Activated CD4-positive, alpha-beta memory T cell treated with anti-CD3 and anti-CD28 coated beads for 36 hours (primary cell): ENCODE measurements at regions not wholly inside any gene's neighbourhood (a gene's known extent, or its start where the extent isn't known, plus 50 kb on each side); places are given as distances from the start of the nearest gene placed in this dataset.

Experiments
- CTCF ChIA-PET: fragments of 350-600 bp; sonication (Branson Sonifier 250); formaldehyde crosslinking; loops from one replicate; lab custom pipeline; 2021; ENCODE audit warnings: antibody characterized with exemption, inconsistent platforms; lab: Charles Lee
- POLR2A ChIA-PET: fragments of 350-600 bp; sonication (Branson Sonifier 250); formaldehyde crosslinking; loops from one replicate; lab custom pipeline; 2021; ENCODE audit warnings: antibody characterized with exemption; lab: Charles Lee
- DNase-seq: peaks from one replicate; pipeline ENCODE4 v3.0.0-alpha.2; 2020
- H3K27ac Mint-ChIP-seq: one replicate; pipeline ENCODE4 v1.8.0; 2021; ENCODE audit warnings: mixed read lengths
- H3K27me3 Mint-ChIP-seq: one replicate; pipeline ENCODE4 v1.8.0; 2021; ENCODE audit warnings: mixed read lengths
- H3K36me3 Mint-ChIP-seq: one replicate; pipeline ENCODE4 v1.8.0; 2021; ENCODE audit warnings: mixed read lengths
- H3K4me1 Mint-ChIP-seq: one replicate; pipeline ENCODE4 v1.8.0; 2021; ENCODE audit warnings: low read depth, mixed read lengths
- H3K4me3 Mint-ChIP-seq: one replicate; pipeline ENCODE4 v1.8.0; 2021; ENCODE audit warnings: mild to moderate bottlenecking, mixed read lengths
- H3K9me3 Mint-ChIP-seq: one replicate; pipeline ENCODE4 v1.8.0; 2021; ENCODE audit warnings: mixed read lengths
- intact Hi-C: fragments of 100-400 bp; cut with micrococcal nuclease; formaldehyde crosslinking; loops from one replicate; pipeline ENCODE4 v1.15.1; 2023

GRCh38 chr12:113697651-113698509 is 226.2 kb upstream of the LHX5 start:
- ChIA-PET CTCF (no interaction called here), POLR2A (no interaction called here)
- H3K36me3 Mint-ChIP-seq, result no peaks in the 10 kb centered on the region
- H3K4me1 Mint-ChIP-seq, result no peaks in the 10 kb centered on the region
- no peaks in the 10 kb centered on the region for H3K27me3 Mint-ChIP-seq
- H3K4me3 Mint-ChIP-seq, result no peak overlapping the region
- H3K27ac Mint-ChIP-seq, result no peak overlapping the region
- no peaks in the 10 kb centered on the region for H3K9me3 Mint-ChIP-seq
- intact Hi-C loops, result no loop called here
- DNase-seq, result no peak

DNA sequence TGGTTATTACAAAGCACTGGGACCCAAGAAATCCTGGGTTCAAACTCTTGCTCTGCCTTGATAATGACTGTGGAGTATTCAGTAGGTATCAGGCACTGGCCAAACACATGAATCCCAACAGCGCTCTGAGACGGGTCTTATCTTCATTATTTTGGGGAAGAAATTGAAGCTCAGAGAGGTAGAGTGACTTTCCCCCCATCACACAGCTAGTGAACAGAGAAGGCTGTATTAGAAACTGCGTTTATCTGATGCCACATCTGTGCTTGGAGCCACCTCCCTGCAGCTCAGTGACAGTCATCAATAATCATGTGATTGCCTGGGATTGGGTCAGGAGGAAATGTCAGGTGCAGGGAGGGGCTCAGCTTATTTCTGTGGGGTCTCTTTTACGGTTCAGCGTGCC is 225.4 kb upstream of the LHX5 start:
- intact Hi-C loops, result no loop called here
- POLR2A ChIA-PET, result no interaction called here
- H3K4me1 Mint-ChIP-seq, result no peaks in the 10 kb centered on the region

GRCh38 chr12:113693693-113694092 is 222.0 kb upstream of the LHX5 start:
- Mint-ChIP-seq H3K27ac (no peak overlapping the region), H3K4me3 (no peak overlapping the region), H3K27me3 (no peaks in the 10 kb centered on the region), H3K36me3 (no peaks in the 10 kb centered on the region), H3K9me3 (no peaks in the 10 kb centered on the region), H3K4me1 (no peaks in the 10 kb centered on the region)
- CTCF ChIA-PET, result no interaction called here
- intact Hi-C loops, result no loop called here
- POLR2A ChIA-PET, result no interaction called here
- no peak for DNase-seq

More for the DNA sequence above, 225.4 kb upstream of the LHX5 start:
- Mint-ChIP-seq H3K27me3 (no peaks in the 10 kb centered on the region), H3K9me3 (no peaks in the 10 kb centered on the region), H3K27ac (no peak overlapping the region), H3K36me3 (no peaks in the 10 kb centered on the region), H3K4me3 (no peak overlapping the region)
- CTCF ChIA-PET, result no interaction called here
- no peak for DNase-seq

DNA sequence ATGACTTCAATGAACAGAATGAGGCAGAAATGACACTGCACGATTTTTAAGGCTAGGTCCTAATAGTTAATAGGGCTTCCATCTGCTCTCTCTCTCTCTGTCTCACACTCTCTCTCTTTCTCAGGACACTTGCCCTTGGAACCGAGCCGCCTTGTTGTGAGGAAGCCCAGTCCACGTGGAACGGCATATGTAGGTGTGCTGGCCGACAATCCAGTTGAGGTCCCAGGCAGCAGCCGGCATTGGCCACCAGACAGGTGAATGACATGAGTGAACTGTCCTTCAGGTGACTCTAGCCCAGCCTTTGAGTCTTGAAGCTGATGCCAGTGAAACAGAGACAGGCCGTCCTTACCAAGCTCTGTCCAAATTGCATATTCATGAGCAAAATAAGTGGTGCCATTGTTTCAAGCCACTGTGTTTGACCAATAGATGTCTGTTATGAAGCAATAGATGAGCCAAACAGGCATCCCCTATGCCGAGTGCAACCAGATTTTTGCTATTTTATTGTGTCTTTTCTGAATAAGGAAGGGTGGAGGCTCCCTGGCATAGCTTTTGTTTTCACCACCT is 217.5 kb upstream of the LHX5 start:
- CTCF ChIA-PET, result no interaction called here
- Mint-ChIP-seq H3K36me3 (no peaks in the 10 kb centered on the region), H3K4me1 (no peaks in the 10 kb centered on the region), H3K4me3 (no peak overlapping the region), H3K27me3 (peaks cover 4% of the 10 kb centered on the region), H3K9me3 (no peaks in the 10 kb centered on the region), H3K27ac (no peak overlapping the region)
- no peak for DNase-seq
- POLR2A ChIA-PET, result no interaction called here
- intact Hi-C loops, result no loop called here

DNA sequence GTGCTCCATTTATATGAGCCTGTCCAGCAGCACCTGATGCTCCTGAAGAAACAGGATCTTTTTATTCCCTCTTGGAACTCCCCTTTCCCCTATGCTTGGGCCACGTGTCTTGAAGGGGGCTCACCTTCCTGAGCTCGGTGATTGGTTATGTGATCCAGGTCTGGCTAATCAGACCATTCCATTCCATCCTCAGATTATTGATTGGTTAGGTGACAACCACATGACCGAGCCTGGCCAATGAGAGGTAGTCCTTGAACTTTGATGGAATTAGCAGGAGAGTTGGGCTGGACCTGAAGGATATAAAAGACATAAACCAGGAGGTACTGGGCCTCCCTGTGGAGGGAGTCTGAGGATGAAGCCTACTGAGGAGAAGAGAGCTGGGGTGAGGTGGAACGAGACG is 216.6 kb upstream of the LHX5 start:
- intact Hi-C loops, result no loop called here
- POLR2A ChIA-PET, result no interaction called here
- H3K4me1 Mint-ChIP-seq, result no peaks in the 10 kb centered on the region
- no peaks in the 10 kb centered on the region for H3K36me3 Mint-ChIP-seq
- no peak overlapping the region for H3K4me3 Mint-ChIP-seq
- CTCF ChIA-PET, result no interaction called here
- H3K27ac Mint-ChIP-seq, result no peak overlapping the region
- H3K27me3 Mint-ChIP-seq, result peaks cover 5% of the 10 kb centered on the region
- no peaks in the 10 kb centered on the region for H3K9me3 Mint-ChIP-seq
- no peak for DNase-seq

DNA sequence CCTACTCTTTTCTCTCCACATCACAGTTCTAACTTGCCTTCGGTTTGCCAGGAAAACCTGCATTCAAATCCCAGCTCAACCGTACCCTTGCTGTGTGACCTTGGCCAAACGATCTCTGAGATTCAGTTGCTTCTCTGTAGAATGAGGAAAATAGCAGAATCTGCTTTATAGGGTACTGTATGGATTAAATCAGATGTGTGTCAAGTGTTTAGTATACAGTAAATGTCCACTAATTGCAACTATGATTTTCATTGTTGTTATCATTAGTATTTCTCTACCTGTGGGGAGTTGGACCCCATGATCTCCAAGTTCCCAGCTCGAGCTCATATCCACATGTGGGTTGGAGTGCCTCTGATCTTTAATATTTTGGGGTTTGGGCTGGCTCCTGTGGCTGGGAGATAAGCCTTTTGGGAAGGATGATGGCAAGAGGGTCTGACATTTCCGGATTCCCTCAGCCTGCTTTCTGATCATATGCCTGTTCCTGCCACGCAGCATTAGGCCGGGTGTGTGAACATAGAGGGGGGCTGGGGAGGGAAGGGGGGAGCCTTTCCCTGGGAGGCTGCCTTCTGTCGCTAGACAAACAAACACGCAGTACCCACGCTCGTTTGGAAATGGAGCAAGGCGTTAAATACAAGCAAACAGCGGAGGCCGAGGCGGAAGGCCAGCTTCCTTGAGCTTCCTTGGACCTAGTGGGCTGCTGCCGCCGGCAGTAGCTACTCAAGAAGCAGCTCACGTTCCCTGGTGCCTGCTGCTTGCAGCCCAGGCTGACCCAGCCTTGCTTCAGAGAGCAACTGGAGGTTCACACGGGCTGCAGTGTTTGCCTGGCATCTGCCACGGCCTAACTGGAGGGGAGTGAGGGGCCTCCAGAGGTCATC is 213.5 kb upstream of the LHX5 start:
- H3K4me1 Mint-ChIP-seq, result no peaks in the 10 kb centered on the region
- ChIA-PET CTCF (no interaction called here), POLR2A (no interaction called here)
- H3K36me3 Mint-ChIP-seq, result no peaks in the 10 kb centered on the region
- H3K27me3 Mint-ChIP-seq, result peaks cover 5% of the 10 kb centered on the region
- H3K9me3 Mint-ChIP-seq, result peaks cover 3% of the 10 kb centered on the region
- no peak for DNase-seq
- intact Hi-C loops, result no loop called here
- H3K4me3 Mint-ChIP-seq, result no peak overlapping the region
- no peak overlapping the region for H3K27ac Mint-ChIP-seq

DNA sequence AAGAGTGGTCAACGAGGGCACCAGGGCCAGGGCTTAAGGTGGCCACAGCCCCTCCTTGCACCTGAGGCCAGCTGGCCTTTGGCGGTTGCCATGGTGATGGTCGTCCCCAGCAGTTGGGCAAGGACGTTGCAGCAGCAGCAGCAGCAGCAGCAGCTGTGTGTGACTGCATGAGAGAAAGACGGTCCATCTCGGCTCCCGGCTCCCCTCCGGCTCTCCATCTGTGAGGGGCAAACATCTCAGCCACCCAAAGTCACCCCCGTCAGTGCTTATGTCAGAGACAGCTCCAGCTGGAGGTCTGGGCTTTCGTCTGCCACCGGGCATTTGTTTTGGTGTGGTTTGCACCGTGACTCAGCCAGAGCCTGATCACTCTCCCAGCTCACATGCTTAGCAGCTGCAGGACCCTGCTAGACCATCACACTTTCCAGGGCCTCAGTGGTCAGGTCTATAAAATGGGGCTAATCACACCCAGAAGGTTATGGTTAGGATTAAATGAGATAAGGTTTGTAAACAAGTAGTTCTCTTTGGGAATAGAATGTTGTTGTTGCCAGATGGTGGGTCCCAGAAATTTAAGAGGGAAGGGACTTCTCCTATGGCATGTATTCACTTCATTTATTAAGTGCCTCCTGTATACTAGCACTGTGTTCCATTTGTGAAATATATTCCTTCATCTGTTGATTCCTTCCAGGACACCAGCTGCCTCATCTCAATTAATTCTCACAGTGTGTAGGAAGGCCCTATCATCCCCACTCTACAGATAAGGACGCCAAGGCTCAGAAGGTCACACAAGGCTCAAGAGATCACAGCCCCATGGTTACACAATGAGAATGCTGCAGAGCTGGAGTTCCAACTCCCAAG is 212.6 kb upstream of the LHX5 start:
- H3K27me3 Mint-ChIP-seq, result peaks cover 5% of the 10 kb centered on the region
- H3K9me3 Mint-ChIP-seq, result peaks cover 3% of the 10 kb centered on the region
- H3K36me3 Mint-ChIP-seq, result no peaks in the 10 kb centered on the region
- intact Hi-C loops, result no loop called here
- DNase-seq, result no peak
- ChIA-PET POLR2A (no interaction called here), CTCF (no interaction called here)
- no peaks in the 10 kb centered on the region for H3K4me1 Mint-ChIP-seq
- H3K27ac Mint-ChIP-seq, result no peak overlapping the region
- no peak overlapping the region for H3K4me3 Mint-ChIP-seq

GRCh38 chr12:113683574-113683973 is 211.9 kb upstream of the LHX5 start:
- ChIA-PET POLR2A (no interaction called here), CTCF (no interaction called here)
- no peak for DNase-seq
- Mint-ChIP-seq H3K9me3 (peaks cover 3% of the 10 kb centered on the region), H3K27me3 (peaks cover 5% of the 10 kb centered on the region), H3K4me3 (no peak overlapping the region), H3K4me1 (no peaks in the 10 kb centered on the region), H3K27ac (no peak overlapping the region), H3K36me3 (no peaks in the 10 kb centered on the region)
- intact Hi-C loops, result no loop called here

GRCh38 chr12:113680868-113681267 is 209.2 kb upstream of the LHX5 start:
- Mint-ChIP-seq H3K4me1 (no peaks in the 10 kb centered on the region), H3K27me3 (peaks cover 4% of the 10 kb centered on the region), H3K9me3 (peaks cover 3% of the 10 kb centered on the region), H3K36me3 (no peaks in the 10 kb centered on the region), H3K27ac (no peak overlapping the region), H3K4me3 (no peak overlapping the region)
- CTCF ChIA-PET, result no interaction called here
- intact Hi-C loops, result no loop called here
- POLR2A ChIA-PET, result no interaction called here
- no peak for DNase-seq

DNA sequence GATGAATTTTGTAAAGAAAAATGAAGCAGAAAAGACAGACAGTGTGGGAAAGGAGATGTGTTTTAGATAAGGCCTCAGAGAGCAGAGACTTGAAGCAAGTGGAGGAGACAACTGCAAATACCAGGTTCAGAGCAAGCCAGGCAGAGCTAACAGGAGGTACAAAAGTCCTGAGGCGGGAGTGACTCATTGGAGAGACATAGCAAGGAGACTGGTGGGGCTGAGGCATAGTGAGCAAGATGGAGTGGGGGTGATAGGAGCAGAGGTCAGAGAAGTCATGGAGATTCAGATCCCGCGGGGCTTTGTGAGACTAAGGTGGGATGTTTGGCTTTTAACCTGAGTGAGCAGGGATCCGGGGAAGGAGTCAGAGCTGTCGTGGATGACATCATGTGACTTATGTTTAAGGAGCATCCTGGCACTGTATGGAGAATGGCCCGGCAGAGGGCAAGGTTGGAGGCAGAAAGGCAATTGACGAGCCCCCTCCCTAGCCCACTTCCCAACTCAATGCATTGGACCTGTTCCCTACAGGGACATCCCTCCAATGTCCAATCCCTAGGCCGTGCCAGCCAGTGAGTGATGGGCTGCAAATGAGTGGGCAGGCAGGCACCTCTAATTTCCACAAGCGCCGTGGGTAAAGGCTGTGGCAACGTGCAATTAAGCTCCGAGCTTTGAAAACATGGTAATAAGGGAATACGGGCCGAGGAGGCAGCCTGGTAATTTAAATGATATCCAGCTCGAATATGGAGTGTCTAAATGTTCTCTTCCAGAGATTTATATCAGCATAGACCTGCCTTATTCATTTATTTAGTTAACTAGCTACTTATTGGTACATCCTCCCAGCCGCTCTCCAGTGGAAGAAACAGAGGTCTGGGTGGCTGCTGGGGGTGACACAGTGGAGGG is 206.8 kb upstream of the LHX5 start:
- Mint-ChIP-seq H3K9me3 (peaks cover 3% of the 10 kb centered on the region), H3K27ac (no peak overlapping the region), H3K4me3 (no peak overlapping the region), H3K36me3 (no peaks in the 10 kb centered on the region), H3K27me3 (peaks cover 4% of the 10 kb centered on the region), H3K4me1 (no peaks in the 10 kb centered on the region)
- CTCF ChIA-PET, result no interaction called here
- intact Hi-C loops, result no loop called here
- POLR2A ChIA-PET, result no interaction called here
- DNase-seq, result no peak

DNA sequence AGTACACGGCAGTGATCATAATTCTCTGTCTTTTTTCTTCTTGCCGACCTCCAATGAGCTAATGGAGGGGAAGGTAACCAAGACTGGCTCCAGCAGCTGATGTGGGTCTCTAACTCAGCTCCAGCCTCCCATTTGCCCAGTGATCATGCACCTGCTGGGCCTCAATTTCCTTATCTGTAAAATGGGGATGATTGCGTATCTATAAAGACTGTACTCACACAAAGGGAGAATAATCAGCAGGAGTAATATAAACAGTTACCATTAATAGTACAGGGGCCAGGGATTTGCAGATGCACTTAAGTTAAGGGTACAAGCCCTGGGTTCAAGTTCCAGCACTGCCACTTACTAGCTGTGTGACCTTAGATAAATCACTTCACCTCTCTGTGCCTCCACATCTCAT is 204.9 kb upstream of the LHX5 start:
- POLR2A ChIA-PET, result no interaction called here
- intact Hi-C loops, result no loop called here
- CTCF ChIA-PET, result no interaction called here

More for the DNA sequence above, 204.9 kb upstream of the LHX5 start:
- Mint-ChIP-seq H3K4me1 (no peaks in the 10 kb centered on the region), H3K27me3 (peaks cover 3% of the 10 kb centered on the region), H3K36me3 (no peaks in the 10 kb centered on the region), H3K4me3 (no peak overlapping the region), H3K27ac (no peak overlapping the region), H3K9me3 (peaks cover 3% of the 10 kb centered on the region)
- no peak for DNase-seq
